HepG2 (cell line): ENCODE measurements at regions not wholly inside any gene's neighbourhood (a gene's known extent, or its start where the extent isn't known, plus 50 kb on each side); places are given as distances from the start of the nearest gene placed in this dataset.

ENCODE experiments used
- AHDC1 ChIP-seq: sonication (generic); formaldehyde crosslinking; IDR thresholded peaks from 2 replicates; pipeline ENCODE4 v1.5.1; 2020; ENCODE audit warnings: mild to moderate bottlenecking, missing genetic modification reagents, borderline replicate concordance
- BCLAF1 ChIP-seq: fragments of 450-650 bp; IDR thresholded peaks from 2 replicates; pipeline ENCODE4 v1.6.1; 2017; ENCODE audit warnings: mild to moderate bottlenecking
- CHCHD3 ChIP-seq: sonication (generic); formaldehyde crosslinking; IDR thresholded peaks from 2 replicates; pipeline ENCODE4 v1.8.0; 2022; ENCODE audit warnings: mild to moderate bottlenecking, missing genetic modification reagents, moderate library complexity
- HNRNPL ChIP-seq: fragments of 200-400 bp; formaldehyde crosslinking; IDR thresholded peaks from 2 replicates; pipeline ENCODE4 v1.6.1; 2017; ENCODE audit warnings: mild to moderate bottlenecking, low read depth, low read length
- JDP2 ChIP-seq: sonication (generic); formaldehyde crosslinking; IDR thresholded peaks from 2 replicates; pipeline ENCODE4 v1.8.1; 2022; ENCODE audit warnings: missing genetic modification reagents, borderline replicate concordance
- MTA1 ChIP-seq: sonication (generic); formaldehyde crosslinking; IDR thresholded peaks from 2 replicates; pipeline ENCODE4 v1.4.0; 2020; ENCODE audit warnings: missing genetic modification reagents, mild to moderate bottlenecking, borderline replicate concordance
- NFIC ChIP-seq: IDR thresholded peaks from 2 replicates; pipeline ENCODE4 v1.6.1; 2012; ENCODE audit warnings: mild to moderate bottlenecking, low read length, inconsistent platforms
- NFRKB ChIP-seq: fragments of 450-650 bp; IDR thresholded peaks from 2 replicates; pipeline ENCODE4 v1.6.1; 2017
- PHF8 ChIP-seq: sonication (generic); formaldehyde crosslinking; IDR thresholded peaks from 2 replicates; pipeline ENCODE4 v1.5.0; 2020; ENCODE audit warnings: missing genetic modification reagents
- SAFB2 ChIP-seq: sonication (generic); formaldehyde crosslinking; IDR thresholded peaks from 2 replicates; pipeline ENCODE4 v1.5.1; 2020; ENCODE audit warnings: missing genetic modification reagents, low read depth, mild to moderate bottlenecking, borderline replicate concordance
- SP5 ChIP-seq: IDR thresholded peaks from 2 replicates; pipeline ENCODE4 v1.6.1; 2016; ENCODE audit warnings: low read depth, borderline replicate concordance
- TBX2 ChIP-seq: sonication (generic); formaldehyde crosslinking; IDR thresholded peaks from 2 replicates; pipeline ENCODE4 v1.5.0; 2020; ENCODE audit warnings: missing genetic modification reagents, mild to moderate bottlenecking, borderline replicate concordance
- TERF1 ChIP-seq: sonication (generic); formaldehyde crosslinking; IDR thresholded peaks from 2 replicates; pipeline ENCODE4 v1.8.0; 2022; ENCODE audit warnings: mild to moderate bottlenecking, missing genetic modification reagents, moderate library complexity
- YEATS2 ChIP-seq: sonication (generic); formaldehyde crosslinking; IDR thresholded peaks from 2 replicates; pipeline ENCODE4 v1.4.0; 2020; ENCODE audit warnings: missing genetic modification reagents, borderline replicate concordance
- ZBTB20 ChIP-seq: sonication (generic); formaldehyde crosslinking; IDR thresholded peaks from 2 replicates; pipeline ENCODE4 v1.8.1; 2023; ENCODE audit warnings: missing genetic modification reagents, low read depth, mild to moderate bottlenecking, borderline replicate concordance
- ZBTB33 ChIP-seq: sonication (generic); formaldehyde crosslinking; IDR thresholded peaks from 2 replicates; pipeline ENCODE4 v1.4.0; 2020; ENCODE audit warnings: missing genetic modification reagents
- ZEB1 ChIP-seq: IDR thresholded peaks from 2 replicates; pipeline ENCODE4 v1.6.1; 2012; ENCODE audit warnings: mild to moderate bottlenecking, low read depth, inconsistent platforms; ENCODE audit not compliant: insufficient replicate concordance
- ZNF550 ChIP-seq: sonication (generic); formaldehyde crosslinking; IDR thresholded peaks from 2 replicates; pipeline ENCODE4 v1.4.0; 2020; ENCODE audit warnings: mild to moderate bottlenecking, missing genetic modification reagents, borderline replicate concordance

GRCh38 chr2:224272237-224272910 is 129.5 kb downstream of the FAM124B start (continued):
- TF ChIP-seq TERF1 (CRISPR knock-in tag) (no peak), JDP2 (CRISPR knock-in tag) (no peak), TBX2 (CRISPR knock-in tag) (peak; percentile 87), HNRNPL (no peak), NFIC (no peak), SAFB2 (no peak), ZNF550 (no peak), YEATS2 (CRISPR knock-in tag) (0 out of 2 replicates have a peak, but pooled peaks have one; percentile 46), AHDC1 (CRISPR knock-in tag) (peak; percentile 84), PHF8 (CRISPR knock-in tag) (no peak), MTA1 (CRISPR knock-in tag) (0 out of 2 replicates have a peak, but pooled peaks have one; percentile 34), ZBTB33 (0 out of 2 replicates have a peak, but pooled peaks have one; percentile 15), ZBTB20 (CRISPR knock-in tag) (peak; percentile 47; the same call in 1 of the 2 replicates), ZEB1 (no peak), BCLAF1 (no peak), SP5 (CRISPR knock-in tag) (peak; percentile 74), NFRKB (no peak), CHCHD3 (CRISPR knock-in tag) (no peak)
